Amygdala (tissue), 56 donors: ENCODE measurements at regions not wholly inside any gene's neighbourhood (a gene's known extent, or its start where the extent isn't known, plus 50 kb on each side); places are given as distances from the start of the nearest gene placed in this dataset.

ENCODE experiments used
- DNase-seq, 56 donors: peaks; one replicate each; lab custom pipeline; 2025; lab: John Stamatoyannopoulos, UW

DNA sequence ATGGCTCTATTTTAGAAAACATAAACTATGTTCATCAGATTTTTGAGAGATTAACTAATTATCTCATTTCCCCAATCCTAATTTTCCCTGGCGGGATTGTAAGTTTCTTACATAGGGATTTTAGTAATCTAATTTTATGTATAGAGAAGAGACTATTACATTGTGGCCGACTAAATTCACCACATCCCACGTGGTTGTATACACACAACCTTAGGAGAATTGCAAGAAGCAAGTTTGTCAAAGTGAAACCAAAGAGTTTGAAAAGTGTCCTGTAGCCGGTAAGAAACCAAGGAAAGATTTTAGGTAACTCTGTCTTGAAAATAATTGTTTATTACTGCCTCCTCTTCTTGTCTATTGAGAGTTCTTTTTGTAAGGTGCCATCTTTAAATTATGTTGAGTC is 550.6 kb downstream of the LTN1 start:
- DNase-seq: no peak

DNA sequence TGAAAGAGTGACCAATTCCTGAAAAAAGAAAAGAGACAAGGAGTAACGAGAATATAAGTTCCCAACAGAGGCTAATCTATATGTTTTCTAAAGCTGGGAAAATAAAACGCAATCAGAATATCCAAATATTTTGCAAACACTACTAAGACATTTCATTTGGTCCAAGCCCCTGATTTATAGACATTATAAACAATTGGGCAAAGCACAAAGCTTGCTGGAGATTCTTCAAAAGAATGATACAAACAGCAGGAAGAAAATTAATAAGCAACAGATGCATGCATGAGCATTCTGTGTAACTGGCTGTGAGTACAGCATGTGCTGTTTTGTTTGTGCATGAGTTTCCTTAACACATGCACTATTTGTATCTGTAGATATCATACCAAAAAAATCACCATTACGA is 552.9 kb downstream of the LTN1 start:
- DNase-seq: no peak

- DNase-seq: no peak
Observed at GRCh38 chr21:28439251-28439650, 553.4 kb downstream of the LTN1 start.

DNA sequence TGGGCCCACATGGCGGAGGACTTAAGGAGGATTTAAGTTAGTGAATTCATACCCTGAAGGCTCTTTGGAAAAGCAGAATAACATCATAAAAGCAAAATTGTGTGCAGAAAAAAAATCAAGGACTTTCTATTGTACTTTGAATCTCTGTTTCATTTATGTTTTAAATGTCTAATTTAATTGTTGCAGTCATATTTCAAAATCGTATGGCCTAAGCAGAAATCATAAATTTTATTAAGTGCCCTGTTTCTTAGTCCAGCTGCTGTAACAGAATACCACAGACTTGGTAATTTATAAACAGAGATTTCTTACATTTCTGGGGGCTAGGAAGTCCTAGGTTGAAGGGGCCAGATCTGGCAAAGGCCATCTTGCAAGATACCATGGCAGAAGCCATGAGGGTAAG is 555.6 kb downstream of the LTN1 start:
- no peak for DNase-seq

GRCh38 chr21:28436286-28436932 is 556.3 kb downstream of the LTN1 start:
- no peak for DNase-seq

DNA sequence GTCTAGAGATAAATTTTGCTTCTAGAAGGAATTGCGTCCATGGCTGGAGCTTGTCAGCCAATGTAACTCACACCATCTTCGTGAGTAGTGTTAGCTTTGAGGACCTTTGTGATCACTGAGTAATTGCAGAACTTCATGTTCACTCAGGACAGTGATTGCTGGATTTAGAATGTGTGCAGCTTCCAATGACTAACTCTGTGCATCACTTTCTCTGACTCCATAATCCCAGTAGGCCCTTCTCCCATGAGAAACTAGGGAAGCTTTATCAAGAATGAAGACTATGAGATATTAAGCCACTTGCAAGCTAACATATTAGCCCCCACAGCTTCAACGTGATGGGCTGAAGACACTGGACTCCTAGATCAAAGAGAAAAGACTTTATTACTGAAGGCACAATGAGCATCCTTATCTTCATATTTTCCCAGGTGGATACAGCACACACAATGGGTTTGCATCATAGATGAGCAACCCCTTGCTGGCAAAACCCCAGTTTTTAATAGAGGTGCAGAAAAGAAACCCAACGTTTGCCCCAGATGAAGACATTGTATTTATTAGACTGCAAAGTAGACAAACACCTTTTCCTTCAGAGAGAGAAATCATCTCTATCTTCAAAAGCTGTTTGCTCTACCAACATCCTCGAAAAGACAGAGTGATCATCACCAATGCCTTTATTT is 561.0 kb downstream of the LTN1 start:
- no peak for DNase-seq

DNA sequence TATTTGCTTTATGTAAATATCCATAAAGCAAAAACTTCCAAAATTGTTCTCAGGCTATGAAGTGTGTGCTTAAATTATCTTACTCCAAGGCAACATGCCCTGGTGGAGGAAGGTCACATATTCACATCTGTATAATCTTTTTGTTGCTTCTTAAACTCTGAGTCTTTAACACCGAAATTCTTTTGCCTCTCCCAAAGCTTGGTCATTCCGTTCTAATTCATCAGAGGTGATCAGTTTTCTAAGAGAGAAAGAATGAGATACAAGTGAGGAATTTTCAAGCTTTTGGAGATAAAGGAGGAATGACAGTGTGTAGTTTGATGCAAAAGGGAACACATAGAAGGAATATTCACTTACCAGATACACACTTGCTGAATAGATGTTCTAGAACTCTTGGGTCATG is 561.7 kb downstream of the LTN1 start:
- no peak for DNase-seq

DNA sequence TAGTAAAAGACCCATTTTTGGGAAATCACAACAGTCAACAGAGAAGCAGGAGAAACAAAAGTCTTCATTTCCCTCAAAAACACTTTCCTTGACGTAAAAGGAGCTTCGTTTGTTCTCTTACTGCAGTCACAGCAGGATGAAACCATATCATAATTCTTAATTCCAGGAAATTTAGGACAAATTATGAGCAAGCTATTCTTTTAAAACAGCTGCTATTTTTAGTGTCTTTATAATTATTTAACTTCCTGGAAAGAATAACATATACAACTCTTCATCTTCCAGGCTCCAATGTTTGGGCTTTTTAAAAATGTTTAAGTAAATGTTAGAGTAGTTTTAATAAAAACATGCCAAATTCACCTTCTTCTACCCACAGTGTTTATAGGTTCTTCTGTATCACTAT is 563.5 kb downstream of the LTN1 start:
- DNase-seq: no peak

DNA sequence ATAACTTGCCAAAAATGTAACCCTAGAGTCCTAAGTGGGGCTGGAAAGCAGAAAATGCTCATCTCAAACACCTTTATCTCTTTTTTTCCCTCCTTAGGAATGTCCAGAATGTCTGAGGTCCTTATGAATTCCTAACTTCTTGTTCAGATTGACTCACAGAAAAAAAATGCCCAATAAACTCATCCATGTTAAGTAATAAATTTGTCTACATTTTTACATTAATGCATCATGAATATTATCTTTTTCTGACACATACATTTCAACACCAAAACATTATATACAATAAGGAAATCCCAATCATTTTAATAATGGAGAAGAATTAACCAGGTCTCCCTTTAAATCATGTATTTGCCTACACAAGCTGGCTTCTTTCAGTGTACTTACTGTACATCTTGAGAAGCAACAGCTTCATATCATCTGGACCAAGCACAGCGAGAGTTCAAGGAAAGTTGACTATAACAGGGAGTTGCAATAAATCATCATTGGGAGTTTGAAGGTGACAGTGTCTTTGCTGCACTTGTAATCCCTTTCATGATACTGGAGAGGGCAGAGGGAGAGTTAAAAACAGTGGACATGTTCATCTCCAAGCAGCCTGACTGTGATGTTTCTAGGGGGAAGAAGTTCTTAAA is 565.2 kb downstream of the LTN1 start:
- no peak for DNase-seq

DNA sequence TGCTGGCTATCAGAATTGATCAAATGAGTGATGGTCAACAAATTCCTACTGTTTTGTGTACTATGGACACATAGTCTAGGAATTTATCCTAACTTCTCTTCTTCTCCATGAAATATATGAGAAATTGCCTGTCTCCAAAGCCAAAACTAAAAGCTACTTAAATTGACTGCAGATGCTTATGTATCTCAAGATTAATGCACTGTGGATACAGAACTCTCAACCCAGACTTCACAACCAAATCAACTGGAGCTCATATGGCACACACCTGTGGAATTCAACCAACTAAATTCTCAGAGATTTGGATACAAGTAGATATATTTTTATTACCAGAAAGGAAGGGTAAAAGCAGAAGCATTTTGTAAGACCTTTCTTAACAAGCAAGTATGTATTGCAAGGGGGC is 566.1 kb downstream of the LTN1 start:
- DNase-seq: no peak

DNA sequence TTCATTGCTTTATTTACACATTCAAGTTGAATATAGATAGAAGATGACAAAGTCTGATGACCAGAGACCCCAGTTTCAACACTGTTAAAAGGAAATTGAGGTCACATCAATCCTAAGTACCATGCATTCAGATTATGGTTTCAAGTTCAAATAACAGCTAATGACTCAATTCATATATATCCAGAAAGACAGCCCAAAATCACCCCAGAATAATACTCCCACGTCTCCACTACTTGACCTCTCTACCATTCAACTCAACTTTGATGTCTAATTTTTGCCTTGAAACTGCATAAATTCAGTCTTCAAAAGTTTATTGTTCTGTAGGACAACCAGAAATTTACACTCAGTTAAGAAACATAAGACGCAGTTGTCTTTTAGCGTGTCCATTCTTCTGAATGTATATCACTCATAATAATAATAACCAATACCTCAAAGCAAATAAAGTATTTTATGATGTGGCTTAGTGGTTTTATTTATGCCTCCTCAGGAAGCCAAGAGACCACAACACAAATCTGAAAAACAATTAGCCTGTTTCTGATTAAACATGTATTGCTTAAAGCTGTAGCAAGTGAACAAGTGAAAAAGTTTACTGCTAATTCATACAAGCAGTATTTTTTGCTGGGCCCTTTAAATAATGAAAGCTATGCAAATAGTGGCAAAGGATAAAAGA is 569.0 kb downstream of the LTN1 start:
- DNase-seq: no peak

GRCh38 chr21:28421716-28422524 is 570.8 kb downstream of the LTN1 start:
- no peak for DNase-seq

GRCh38 chr21:28419811-28420210 is 572.9 kb downstream of the LTN1 start:
- no peak for DNase-seq

DNA sequence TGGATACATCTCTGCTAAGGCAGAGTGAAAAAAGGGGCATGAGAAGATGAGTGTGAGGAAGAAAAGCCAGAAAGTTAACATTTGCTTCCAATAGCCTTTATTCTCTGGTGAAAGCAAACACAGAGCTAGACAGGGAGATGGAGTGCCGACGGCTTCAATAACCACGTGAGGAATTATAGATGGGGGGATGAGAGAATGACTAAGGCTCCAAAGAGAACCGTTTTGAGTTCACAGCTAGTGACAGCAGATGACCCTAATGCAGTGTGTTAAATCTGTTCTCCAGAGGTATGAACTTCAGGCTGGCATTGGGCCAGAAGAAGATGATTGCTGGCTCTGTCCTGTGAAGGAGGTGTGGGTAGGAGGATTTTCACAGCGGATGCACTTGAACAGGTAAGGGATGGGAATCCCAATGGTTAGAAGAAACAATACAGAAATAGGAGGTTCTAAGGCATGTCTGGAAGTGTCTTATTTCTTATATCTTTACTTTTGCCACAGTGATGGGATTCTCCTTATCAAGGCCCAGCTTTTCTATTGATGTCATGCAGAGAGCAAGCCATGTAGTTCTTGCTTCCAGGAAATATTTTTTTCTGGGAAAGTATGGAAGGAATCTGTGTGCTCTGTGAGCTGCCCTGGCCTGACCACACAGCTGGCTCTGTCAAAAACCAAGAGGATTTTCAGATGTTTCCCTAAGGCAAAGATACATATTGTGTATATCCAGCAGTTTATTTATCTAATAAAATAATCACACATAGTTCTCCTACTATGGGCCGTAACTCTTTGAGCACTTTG is 573.8 kb downstream of the LTN1 start:
- DNase-seq: no peak

GRCh38 chr21:28410256-28410655 is 582.4 kb downstream of the LTN1 start:
- DNase-seq: no peak

GRCh38 chr21:28402616-28402989 is 590.1 kb downstream of the LTN1 start:
- DNase-seq: no peak

GRCh38 chr21:28397040-28397439 is 595.6 kb downstream of the LTN1 start:
- DNase-seq: no peak

DNA sequence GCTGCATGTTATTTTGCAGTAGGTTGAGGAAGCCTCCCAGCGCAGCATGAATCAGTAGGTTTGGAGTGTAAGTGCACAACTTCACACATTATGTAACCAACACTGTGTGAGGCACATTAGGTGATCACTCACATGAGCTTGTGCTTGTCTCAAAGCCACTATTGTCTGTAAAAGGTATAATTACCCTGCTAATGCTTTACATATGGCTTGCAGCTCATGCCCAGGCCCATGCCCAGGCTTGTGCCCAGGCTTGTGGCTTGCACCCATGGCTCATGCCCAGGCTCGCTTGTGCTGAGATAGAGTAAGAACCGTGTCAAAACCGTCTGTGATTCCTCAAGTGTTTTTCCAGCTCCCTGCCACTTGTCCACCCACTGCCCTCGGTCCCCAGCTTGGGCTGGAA is 596.3 kb downstream of the LTN1 start:
- DNase-seq: no peak

DNA sequence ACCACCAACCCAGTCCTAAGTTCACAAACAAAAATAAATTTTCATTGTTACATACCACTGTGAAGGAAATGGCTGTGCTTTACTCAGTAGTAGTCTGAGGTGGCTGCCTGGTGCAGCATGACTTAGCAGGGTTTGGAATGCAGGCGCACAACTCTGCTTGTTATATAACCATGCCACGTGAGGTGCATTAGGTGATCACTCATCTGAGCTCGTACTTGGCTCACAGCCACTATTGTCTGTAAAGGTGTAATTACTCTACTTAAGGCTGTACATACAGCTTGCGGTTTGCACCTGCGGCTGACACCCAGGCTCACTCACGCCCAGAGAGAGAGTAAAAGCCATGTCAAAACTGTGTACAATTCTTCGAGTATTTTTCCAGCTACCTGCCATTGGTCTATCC is 599.4 kb downstream of the LTN1 start:
- no peak for DNase-seq
